ENCODE measurements at regions not wholly inside any gene's neighbourhood (a gene's known extent, or its start where the extent isn't known, plus 50 kb on each side); places are given as distances from the start of the nearest gene placed in this dataset.

DNA sequence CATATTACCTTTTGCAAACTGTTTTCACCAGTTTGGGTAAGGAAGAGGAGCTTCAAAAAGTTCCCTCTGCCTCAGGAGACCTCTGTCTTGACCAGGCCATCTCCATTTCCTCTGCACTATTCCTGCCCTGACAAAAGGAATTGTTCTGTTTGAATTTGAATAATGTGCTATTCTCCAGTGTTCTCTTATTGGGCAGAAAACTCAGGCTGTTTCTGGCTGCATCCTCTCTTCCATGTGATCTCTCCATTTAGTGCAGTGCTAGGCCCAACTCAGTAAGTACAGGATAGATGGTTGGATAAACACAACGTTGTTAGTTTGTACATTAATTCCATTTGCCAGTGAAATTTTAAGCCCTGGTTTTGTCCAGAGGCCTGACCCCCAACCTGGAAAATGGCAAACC lies 102.2 kb upstream of the CELF4 start:
- DNase-seq (ENCODE audit: insufficient read length, low spot score) = no peak
- FAIRE-seq = no peak

GRCh38 chr18:37666991-37667390 lies 101.4 kb upstream of the CELF4 start:
- FAIRE-seq = no peak
- DNase-seq (ENCODE audit: insufficient read length, low spot score) = no peak

DNA sequence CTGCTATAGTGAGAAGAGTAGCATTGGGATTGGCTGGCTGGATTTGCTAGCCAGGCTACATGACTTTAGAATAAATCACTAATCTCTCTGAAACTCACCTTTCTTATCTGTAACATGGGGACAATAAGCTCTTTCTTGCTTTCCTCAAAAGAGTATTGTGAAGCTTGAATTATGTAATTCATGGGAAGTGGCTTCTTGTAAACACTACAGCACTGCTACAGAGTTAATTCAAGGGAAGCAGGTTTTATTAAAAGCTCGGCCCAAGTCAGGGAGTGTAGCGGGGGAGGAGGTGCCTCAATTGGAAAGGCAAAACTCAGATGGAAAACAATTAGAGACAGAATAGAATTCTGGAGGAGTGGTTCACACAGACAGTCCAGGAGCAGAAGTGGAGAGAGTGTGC lies 100.9 kb upstream of the CELF4 start:
- DNase-seq (ENCODE audit: insufficient read length, low spot score) (no peak), FAIRE-seq (no peak)

DNA sequence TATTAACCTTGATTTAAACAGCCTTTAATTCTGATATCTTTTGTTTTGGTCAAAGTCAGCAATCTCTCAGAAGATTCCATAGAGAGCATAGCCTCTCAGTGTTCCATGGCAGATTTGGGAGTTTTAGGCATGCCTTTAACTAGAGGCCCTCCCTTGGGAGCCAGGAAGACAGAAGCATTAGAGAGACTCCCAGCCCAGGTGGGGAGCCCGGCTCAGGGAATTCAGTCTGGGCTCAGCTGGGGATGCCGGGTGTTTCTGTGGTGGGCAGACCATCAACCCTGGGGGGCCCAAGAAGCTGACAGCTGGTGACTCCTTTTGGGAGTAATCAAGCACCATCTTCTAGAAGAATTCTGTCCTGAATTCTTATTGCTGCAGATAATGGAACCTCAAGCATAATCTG lies 99.7 kb upstream of the CELF4 start:
- DNase-seq (ENCODE audit: insufficient read length, low spot score) (no peak), FAIRE-seq (no peak)

DNA sequence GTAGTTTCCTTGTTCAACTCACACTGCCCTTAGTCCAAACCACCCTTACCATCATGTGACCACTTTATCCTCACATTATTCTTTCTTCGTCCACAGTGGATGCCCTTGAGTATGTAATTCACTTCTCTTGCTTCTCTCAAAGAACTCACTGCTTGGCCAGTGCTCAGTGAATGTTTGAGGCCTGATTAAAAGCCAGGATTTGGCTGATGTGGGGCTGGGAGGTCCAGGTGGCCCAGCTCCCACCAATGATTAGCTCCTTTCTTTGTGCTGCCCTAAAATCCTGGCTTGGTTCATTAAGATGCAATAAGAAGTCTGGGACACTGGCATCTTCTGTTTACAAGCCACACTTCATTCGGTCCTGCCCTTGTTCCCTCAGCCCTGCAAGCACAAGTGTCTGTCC lies 97.8 kb upstream of the CELF4 start:
- no peak for FAIRE-seq

DNA sequence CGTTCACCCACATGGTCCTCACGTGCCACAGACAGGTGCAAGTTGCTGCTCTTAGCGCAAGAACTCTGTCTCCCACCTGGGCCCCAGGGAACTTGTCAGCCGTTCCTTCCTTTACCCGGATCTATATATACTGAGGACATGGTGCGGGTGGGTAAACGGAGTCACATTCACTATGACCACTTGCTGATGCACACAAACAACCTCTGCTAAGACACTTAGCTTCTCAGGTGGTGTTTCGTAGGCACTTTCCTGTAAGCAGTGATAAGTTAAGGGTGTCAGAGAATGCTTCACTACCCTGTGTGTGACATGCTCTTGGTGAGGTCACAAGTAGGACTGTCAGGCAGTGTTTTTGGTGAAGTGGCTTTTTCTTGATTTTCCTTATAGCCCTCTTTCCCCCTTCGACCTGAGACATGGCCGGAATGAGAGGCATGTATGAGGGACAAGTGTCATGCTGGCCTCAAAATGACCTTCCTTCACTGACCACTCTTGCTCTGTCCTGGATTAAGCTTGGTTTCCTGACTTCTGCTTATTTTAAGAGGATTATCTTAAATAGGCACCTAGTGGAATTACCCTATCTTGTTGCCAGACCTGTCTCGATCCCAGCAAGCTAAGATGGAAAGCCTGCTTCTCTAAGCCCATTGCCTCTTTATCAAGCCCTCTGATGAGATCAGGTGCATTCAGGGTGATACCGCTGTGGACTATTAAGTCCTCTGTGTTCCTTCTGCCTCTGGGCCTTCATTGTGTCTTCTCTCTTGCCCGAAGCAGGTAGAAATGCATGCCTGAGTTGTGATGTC lies 97.1 kb upstream of the CELF4 start:
- FAIRE-seq (no peak), DNase-seq (ENCODE audit: insufficient read length, low spot score) (no peak)

More for the DNA sequence above, 97.8 kb upstream of the CELF4 start:
- no peak for DNase-seq (ENCODE audit: insufficient read length, low spot score)

- no peak for FAIRE-seq
- no peak for DNase-seq (ENCODE audit: insufficient read length, low spot score)
Observed at GRCh38 chr18:37662099-37662498, 96.5 kb upstream of the CELF4 start.

GRCh38 chr18:37661478-37661877 lies 95.9 kb upstream of the CELF4 start:
- FAIRE-seq = no peak
- no peak for DNase-seq (ENCODE audit: insufficient read length, low spot score)

- FAIRE-seq (no peak), DNase-seq (ENCODE audit: insufficient read length, low spot score) (no peak)
Observed at GRCh38 chr18:37661061-37661460, 95.5 kb upstream of the CELF4 start.

- DNase-seq (ENCODE audit: insufficient read length, low spot score) = no peak
- no peak for FAIRE-seq
Observed at GRCh38 chr18:37660658-37661057, 95.1 kb upstream of the CELF4 start.

GRCh38 chr18:37659906-37660305 lies 94.3 kb upstream of the CELF4 start:
- DNase-seq (ENCODE audit: insufficient read length, low spot score) (no peak), FAIRE-seq (no peak)

GRCh38 chr18:37658894-37659293 lies 93.3 kb upstream of the CELF4 start:
- FAIRE-seq = no peak
- DNase-seq (ENCODE audit: insufficient read length, low spot score) = no peak

- no peak for DNase-seq (ENCODE audit: insufficient read length, low spot score)
- FAIRE-seq = no peak
Observed at GRCh38 chr18:37657493-37657892, 91.9 kb upstream of the CELF4 start.

- DNase-seq (ENCODE audit: insufficient read length, low spot score) = no peak
- FAIRE-seq = no peak
Observed at GRCh38 chr18:37654731-37655369, 89.3 kb upstream of the CELF4 start.

GRCh38 chr18:37654034-37654433 lies 88.4 kb upstream of the CELF4 start:
- DNase-seq (ENCODE audit: insufficient read length, low spot score) = no peak
- FAIRE-seq = no peak

DNA sequence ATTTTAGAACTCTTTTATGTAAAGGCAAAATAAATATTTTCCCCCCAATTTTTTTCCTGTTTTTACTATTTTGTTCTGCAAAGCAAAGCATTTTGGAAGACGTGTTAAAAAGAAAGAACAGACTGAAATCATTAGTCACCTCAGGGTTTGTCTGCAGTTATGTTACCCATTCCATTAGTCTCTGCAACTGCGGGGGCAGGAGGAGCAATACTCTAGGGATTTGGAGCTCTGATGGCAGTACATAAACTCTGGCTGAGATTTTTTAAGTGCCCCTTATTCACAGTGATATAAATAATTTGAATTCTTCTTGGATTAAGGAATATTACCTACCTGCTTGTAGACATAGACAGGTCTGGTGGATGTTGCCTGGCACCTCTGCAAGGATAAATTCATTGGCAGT lies 88.0 kb upstream of the CELF4 start:
- DNase-seq (ENCODE audit: insufficient read length, low spot score) (no peak), FAIRE-seq (no peak)

- DNase-seq (ENCODE audit: insufficient read length, low spot score) (no peak), FAIRE-seq (no peak)
Observed at GRCh38 chr18:37649930-37650329, 84.3 kb upstream of the CELF4 start.

DNA sequence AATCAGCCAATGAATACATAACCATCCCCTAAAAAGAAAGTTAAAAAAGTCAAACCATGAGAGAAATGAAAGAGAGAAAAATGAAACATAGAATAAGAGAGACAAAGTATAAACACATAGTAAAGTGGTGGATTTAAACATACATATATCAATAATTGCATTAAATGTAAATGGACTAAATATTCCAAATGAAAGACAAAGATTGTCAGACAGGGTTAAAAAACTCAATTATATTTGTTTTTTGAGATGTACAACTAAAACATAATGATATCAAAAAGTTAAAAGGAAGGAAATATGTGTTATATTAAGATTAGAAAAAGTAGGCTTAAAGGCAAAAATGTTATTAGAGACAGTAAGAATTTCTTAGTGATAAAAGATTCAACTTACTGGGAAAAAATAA lies 83.8 kb upstream of the CELF4 start:
- DNase-seq (ENCODE audit: insufficient read length, low spot score) (no peak), FAIRE-seq (peak; percentile 4)

DNA sequence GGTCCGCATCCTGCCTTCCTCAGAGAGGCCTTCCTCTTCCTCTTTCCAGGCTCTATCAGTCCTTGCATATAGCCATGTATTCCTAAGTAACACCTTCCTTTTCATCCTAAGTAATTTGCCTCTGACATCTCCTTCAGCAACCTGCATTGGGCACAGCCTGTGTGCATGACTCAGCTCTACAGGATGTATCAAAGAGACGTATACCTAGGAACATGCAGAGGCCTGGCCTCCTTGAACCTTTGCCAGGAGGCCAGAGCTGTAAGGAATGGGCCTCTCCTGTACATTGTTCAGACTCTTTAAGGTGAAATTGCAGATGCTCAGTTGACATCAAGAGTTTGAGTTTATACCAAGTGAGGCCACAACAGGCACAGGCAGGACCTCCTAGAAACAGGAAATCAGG lies 76.0 kb upstream of the CELF4 start:
- DNase-seq (ENCODE audit: insufficient read length, low spot score) (no peak), FAIRE-seq (no peak)

- DNase-seq (ENCODE audit: insufficient read length, low spot score) (no peak), FAIRE-seq (no peak)
Observed at GRCh38 chr18:37640504-37640903, 74.9 kb upstream of the CELF4 start.

DNA sequence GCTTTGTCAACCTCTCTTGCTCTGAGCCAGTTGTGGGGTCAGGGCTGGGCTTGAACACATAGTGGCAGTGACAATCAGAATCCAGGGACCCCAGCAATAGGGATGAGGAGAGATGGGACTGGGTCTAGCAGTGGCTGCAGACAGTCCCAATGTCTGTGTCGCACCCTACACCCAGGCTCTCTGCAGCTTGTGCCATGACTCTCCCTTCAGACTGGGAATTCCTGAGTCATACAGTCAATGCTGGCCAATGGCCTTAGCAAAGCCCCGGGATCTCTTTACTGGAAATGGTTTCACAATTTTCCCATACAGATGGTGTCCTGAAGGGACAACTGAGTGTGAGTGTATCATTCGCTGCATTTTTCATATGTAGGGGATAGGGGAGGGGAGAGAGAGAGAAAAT lies 74.2 kb upstream of the CELF4 start:
- DNase-seq (ENCODE audit: insufficient read length, low spot score) (no peak), FAIRE-seq (no peak)

- DNase-seq (ENCODE audit: insufficient read length, low spot score) = no peak
- no peak for FAIRE-seq
Observed at GRCh38 chr18:37637478-37637850, 71.9 kb upstream of the CELF4 start.
